ENCODE measurements at regions not wholly inside any gene's neighbourhood (a gene's known extent, or its start where the extent isn't known, plus 50 kb on each side); places are given as distances from the start of the nearest gene placed in this dataset.

DNA sequence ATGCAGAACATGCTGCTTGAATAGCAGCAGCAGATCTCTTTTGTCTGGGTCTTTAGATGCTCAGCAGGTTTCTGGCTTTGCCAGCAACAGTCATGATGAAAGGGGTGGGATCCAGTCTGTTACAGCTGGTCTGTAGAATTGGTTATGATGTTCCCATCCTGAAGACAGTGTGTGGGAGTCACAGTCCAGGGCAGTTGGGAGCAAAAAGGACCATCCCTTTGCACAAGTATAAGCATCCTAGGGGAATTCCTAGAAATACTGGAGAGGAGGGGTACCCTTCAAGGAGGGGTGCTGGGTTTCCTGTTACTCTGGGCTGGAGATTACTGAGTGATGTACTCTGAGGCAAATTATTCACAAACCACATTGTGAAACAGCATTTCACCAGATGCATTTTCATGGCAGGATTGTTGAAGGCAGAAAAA, 119.9 kb upstream of the RND3 start:
- DNase-seq: peak; percentile 52

DNA sequence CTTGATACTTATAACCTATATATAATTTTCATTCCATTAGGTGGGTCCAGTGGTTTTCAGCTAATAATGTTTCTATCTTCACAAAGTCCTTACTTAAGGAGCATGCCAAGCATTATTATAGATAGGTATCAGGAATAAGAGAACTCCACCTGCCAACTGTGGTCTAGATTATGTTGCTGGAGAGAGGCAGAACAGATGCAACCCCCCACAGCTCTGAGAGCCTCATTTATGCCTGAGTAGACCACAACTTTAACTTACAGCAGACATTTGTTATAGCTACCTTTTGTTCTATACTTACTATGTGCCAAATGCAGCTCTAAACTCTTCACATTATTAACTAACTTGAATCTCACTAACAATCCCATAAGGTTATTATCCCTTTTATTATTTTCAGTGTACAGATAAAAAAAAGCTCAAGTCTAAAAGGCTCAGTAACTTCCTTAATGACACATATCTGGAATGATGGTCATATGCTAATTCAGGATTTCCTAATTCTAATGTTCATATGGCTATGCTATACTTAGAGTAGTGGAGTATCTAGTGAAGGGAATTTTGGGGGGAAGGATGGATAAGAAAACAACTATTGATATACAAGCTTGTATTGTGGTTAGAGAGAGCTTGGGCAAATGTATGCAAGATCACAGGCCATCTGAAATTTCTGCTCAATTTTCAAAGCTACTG, 119.1 kb upstream of the RND3 start:
- no peak for DNase-seq

- no peak for DNase-seq
These were observed 118.2 kb upstream of the RND3 start for GRCh38 chr2:150605664-150606063.

- DNase-seq: peak; percentile 79
These were observed 114.0 kb upstream of the RND3 start for GRCh38 chr2:150601280-150602038.

GRCh38 chr2:150599889-150600288, 112.4 kb upstream of the RND3 start:
- DNase-seq: no peak

DNA sequence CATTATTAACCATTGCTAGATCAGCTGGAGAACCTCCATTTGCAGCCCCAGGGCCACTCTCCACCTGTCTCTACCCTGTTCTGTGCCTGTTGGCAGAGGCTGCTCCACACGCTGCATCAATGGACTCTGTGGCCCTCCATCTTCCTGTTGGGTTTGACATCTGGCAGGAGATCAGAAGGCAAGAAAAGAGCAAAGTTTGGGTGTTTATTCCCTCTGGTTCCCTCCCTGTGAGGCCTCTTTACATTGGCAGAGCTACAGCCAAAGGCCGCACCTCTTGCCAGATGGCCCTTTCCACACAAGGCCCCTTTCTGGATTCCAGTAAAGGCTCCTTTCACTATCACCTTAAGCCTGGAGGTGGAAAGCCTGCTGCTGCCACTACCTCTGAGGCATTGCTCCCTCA, 110.9 kb upstream of the RND3 start:
- no peak for DNase-seq

DNA sequence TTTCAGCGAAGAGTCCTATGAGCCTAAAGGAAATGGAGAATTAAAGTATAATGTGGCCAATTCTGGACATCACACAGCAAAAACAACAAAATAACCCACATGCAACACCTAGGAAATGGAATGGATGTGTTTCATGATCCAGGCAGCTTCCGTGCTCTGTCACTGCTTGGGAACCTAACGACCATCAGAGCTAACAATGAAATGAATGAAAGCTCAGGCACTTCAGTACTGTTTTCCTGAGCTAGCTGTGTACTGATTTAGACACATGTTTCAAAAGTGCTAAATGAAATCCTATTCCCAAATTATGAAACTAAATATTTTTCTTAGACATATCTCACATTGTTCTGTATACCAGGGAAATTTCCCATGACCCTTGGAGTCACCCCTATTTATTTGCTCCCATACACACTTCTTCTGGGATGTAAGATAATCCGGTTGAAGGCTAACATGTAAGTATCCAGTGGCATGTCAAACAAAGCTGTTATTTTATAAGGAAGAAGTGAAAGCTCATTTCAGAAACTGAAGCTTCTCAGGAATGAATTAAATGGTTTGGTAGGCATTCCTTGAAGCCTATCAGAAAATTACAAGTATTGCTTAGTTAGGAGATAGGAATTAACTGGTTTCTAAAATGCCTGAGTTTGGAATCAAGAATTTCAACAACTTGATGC, 108.5 kb upstream of the RND3 start:
- peak; percentile 84 for DNase-seq

- DNase-seq: no peak
These were observed 106.8 kb upstream of the RND3 start for GRCh38 chr2:150594299-150594698.

- DNase-seq: peak; percentile 70
These were observed 104.2 kb upstream of the RND3 start for GRCh38 chr2:150591496-150592285.

DNA sequence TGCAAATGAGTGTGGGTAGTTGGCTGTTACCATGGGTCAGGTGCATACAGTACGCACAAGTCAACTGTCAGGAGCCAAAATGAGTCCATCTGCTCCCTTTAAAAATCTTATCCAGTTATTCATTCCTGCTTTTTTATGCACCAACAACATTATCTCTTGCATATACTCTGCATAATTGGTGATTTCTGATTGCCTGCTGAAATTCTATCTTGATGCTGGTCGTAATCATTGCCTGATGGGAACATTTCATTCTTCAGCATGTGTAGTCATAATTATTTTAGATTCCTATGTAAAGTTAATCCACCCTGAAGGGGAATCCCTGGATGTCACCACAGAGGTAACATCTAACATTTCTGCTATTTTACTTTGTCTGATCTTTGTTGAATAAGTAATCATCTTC, 102.2 kb upstream of the RND3 start:
- DNase-seq: no peak

GRCh38 chr2:150588506-150588870, 101.0 kb upstream of the RND3 start:
- DNase-seq: no peak

- DNase-seq: peak; percentile 76
These were observed 100.4 kb upstream of the RND3 start for GRCh38 chr2:150587547-150588505.

- DNase-seq: peak; percentile 54
These were observed 99.4 kb upstream of the RND3 start for GRCh38 chr2:150586858-150587257.

DNA sequence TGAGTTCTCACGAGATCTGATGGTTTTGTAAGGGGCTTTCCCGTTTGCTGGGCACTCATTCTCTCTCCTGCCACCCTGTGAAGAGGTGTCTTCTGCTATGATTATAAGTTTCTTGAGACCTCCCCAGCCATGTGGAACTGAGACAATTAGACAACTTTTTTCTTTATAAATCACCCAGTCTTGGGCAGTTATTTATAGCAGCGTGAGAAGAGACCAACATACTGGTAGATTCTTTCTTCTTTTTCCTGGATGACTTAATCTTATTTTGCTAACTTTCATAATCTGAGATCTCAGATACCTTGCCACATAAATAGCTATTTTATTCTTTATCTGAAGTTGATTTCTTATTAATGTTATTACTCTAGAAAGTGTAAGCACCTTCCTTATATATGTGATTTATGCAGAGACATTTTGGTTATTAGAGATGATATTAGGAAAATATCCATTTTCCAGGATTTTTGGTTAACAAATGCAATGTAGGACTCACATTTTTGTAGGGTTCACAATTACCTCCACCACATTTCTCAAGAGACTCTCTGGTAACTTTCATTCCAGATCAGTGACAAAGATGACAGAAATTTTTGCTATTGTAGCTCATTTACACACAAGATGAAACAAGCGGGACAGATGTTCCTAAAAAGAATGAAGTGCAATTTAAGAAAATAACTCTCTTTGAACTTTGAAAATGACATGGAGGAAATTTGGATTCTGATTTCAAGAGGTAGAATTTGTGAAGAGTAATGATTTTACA, 97.9 kb upstream of the RND3 start:
- DNase-seq: peak; percentile 60

DNA sequence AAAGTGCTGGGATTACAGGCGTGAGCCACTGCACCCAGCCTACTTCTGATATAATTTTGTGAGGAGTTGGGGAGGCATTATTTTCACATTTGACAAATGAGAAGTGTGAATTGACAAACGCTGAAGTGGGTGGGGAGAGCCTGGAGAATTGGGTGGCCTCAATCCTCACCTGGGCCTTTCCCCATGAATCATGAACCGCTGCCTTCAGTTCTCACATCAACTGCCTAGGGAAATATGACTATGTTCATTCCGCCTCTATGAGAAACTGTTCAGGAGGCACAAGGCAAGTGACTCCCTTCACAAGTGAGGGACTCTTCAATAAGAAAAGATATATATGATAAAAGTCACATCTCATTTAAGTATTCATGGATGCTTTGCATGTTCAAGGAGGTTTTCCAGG, 96.6 kb upstream of the RND3 start:
- no peak for DNase-seq

DNA sequence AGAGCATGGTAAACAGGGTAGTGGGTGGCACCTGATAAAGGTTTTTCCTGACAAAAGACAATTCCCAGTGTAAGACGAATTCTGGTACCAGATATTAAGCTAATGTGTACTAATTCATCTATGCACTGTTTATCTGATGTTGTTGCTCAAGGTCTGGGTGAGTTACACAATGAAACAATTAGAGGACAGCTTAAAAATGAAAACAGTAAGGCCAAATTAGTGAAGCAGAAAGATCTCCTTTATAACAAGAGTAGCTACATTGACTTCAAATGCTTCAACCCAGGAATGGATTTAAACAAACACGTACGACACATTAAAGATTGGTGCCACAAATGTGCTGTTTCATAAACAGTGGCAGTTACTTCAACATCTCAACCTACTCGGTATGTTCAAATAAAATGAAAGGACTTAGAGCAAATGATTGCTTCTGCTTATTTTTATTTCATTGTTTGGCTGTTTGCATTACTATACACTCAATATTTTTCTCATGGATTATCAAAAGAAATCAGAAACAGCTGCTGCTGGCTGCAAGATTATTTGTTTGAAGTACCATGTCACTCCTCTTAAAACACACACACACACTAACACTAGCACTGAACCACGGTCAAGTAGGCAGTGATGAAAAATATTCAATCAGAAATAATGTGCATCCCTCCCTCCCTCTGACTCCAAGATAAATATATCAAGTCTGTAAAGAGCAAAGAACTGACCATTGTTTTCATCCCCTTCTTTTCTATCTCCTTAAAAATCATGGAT, 94.4 kb upstream of the RND3 start:
- DNase-seq: no peak

GRCh38 chr2:150578481-150578880, 91.0 kb upstream of the RND3 start:
- DNase-seq: no peak

DNA sequence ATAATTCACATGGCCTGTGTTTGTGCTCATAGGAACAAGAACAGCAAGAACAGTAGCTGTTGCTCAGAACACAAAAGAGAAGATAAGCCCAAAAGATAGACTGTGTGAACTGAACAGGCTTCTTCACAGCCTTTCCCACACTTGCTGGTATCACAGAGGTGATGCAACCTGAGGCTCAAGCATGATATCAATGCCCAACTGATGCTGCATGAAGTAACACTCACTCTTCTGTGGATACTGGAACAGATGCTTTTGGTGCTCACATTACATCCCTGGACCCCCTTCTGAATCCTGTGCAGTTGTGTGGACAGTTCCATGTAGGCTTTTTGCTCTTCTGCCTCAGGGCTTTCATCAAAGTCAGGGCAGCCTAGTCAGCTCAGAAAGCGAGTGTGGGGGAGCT, 88.4 kb upstream of the RND3 start:
- no peak for DNase-seq

DNA sequence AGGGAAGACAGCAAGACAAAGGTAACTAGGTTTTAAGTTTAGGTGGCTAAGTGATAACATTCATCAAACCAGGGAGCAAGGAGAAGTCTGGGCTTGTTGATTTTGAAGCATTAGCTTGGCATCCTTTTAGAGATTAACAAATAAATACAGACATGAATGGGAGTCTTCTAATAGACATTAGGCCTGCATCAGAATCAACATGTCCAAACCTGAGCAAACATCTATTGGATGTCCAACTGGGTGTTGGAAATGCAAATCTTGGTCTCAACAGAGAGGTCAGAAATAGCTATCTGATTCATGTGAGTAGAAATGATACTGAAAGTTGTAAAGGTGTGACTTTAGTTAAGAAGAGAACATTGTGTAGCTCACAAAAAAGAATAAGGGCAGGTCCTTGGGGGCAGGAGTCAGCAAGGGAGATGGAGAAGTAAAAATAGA, 85.5 kb upstream of the RND3 start:
- no peak for DNase-seq

DNA sequence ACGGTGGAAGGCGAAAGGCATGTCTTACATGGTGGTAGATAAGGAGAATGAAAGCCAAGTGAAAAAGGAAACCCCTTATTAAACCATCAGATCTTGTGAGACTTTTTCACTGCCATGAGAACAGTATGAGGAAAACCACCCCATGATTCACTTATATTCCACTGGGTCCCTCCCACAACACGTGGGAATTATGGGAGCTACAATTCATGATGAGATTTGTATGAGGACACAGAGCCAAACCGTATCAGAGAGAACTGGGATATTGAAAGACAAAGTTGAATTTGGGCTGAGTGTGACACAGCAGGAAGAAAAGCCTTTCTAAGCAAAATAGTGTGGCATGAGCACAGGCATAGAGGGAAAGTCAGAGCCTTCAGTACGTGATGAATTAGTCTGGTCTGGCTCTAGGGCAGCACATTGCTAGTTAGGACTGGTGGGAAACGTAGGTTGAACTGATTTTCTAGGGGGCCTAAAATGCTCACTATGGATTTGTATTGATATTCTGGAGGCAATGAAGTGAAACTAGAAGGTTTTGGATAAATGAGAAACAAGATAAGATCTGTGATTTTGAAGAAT, 84.8 kb upstream of the RND3 start:
- no peak for DNase-seq
